GM23248 (cell line): ENCODE measurements at regions not wholly inside any gene's neighbourhood (a gene's known extent, or its start where the extent isn't known, plus 50 kb on each side); places are given as distances from the start of the nearest gene placed in this dataset.

Experiments used
- DNase-seq: peaks from one replicate; pipeline ENCODE4 v3.0.0-alpha.2; 2015
- H2AFZ ChIP-seq: fragments of 200-600 bp; sonication (generic); 2 replicates; pipeline ENCODE4 v1.6.1; 2016; ENCODE audit warnings: antibody characterized with exemption
- H3F3A ChIP-seq: fragments of 200-600 bp; sonication (generic); 2 replicates; pipeline ENCODE4 v1.6.1; 2016; ENCODE audit warnings: mild to moderate bottlenecking, antibody characterized with exemption, mixed run types; ENCODE audit not compliant: insufficient read depth
- H3K27ac ChIP-seq: fragments of 200-600 bp; sonication (generic); 2 replicates; pipeline ENCODE4 v1.5.1; 2016; ENCODE audit warnings: mild to moderate bottlenecking
- H3K27me3 ChIP-seq: fragments of 200-600 bp; sonication (generic); replicated peaks from 2 replicates; pipeline ENCODE4 v1.6.1; 2016; ENCODE audit warnings: mild to moderate bottlenecking; ENCODE audit not compliant: insufficient read depth
- H3K36me3 ChIP-seq: fragments of 200-600 bp; sonication (generic); 2 replicates; pipeline ENCODE4 v1.6.1; 2016; ENCODE audit warnings: low read depth, mild to moderate bottlenecking
- H3K4me1 ChIP-seq: fragments of 200-600 bp; sonication (generic); 2 replicates; pipeline ENCODE4 v1.6.1; 2016; ENCODE audit warnings: mild to moderate bottlenecking; ENCODE audit not compliant: insufficient read depth
- H3K4me2 ChIP-seq: fragments of 200-600 bp; sonication (generic); one replicate; pipeline ENCODE4 v1.6.1; 2016; ENCODE audit warnings: mild to moderate bottlenecking; ENCODE audit not compliant: unreplicated experiment
- H3K4me3 ChIP-seq: fragments of 200-600 bp; sonication (generic); 2 replicates; pipeline ENCODE4 v1.5.1; 2016; ENCODE audit warnings: mild to moderate bottlenecking
- H3K79me2 ChIP-seq: fragments of 200-600 bp; sonication (generic); 2 replicates; pipeline ENCODE4 v1.6.1; 2016; ENCODE audit warnings: mild to moderate bottlenecking; ENCODE audit not compliant: insufficient read depth
- H3K9ac ChIP-seq: fragments of 200-600 bp; sonication (generic); 2 replicates; pipeline ENCODE4 v1.6.1; 2016; ENCODE audit warnings: mild to moderate bottlenecking
- H3K9me2 ChIP-seq: fragments of 200-600 bp; sonication (generic); 2 replicates; pipeline ENCODE4 v1.6.1; 2016; ENCODE audit warnings: mixed run types, mild to moderate bottlenecking, moderate library complexity; ENCODE audit not compliant: insufficient read depth
- H3K9me3 ChIP-seq: fragments of 200-600 bp; sonication (generic); one replicate; pipeline ENCODE4 v1.6.1; 2017; ENCODE audit warnings: low read depth
- H4K20me1 ChIP-seq: fragments of 200-600 bp; sonication (generic); 2 replicates; pipeline ENCODE4 v1.6.0; 2016; ENCODE audit not compliant: insufficient read depth
- EZH2 ChIP-seq: fragments of 200-600 bp; sonication (generic); IDR thresholded peaks from 2 replicates; pipeline ENCODE4 v1.6.1; 2018; ENCODE audit warnings: antibody characterized with exemption, mild to moderate bottlenecking; ENCODE audit not compliant: insufficient read depth, poor library complexity, severe bottlenecking
- EZH2phosphoT487 ChIP-seq: fragments of 200-600 bp; sonication (generic); IDR thresholded peaks from 2 replicates; pipeline ENCODE4 v1.6.1; 2018; ENCODE audit warnings: antibody characterized with exemption, moderate library complexity, mild to moderate bottlenecking, low read depth; ENCODE audit not compliant: insufficient read depth
- WGBS, 2 experiments: methylation state at CpG; one replicate each; pipeline ENCODE4 v1.1.6; 2015 to 2017; ENCODE audit warnings: low lambda C conversion rate in 2 of 2, low coverage in 1 of 2; ENCODE audit errors: missing lambda C conversion rate in 2 of 2; 5-methylcytosine and 5-hydroxymethylcytosine counted together
- in situ Hi-C: fragments of 300-500 bp; cut with MboI; formaldehyde crosslinking; loops from 2 replicates; pipeline ENCODE4 v1.15.0; 2020

GRCh38 chr16:8292271-8292670 lies 298.0 kb downstream of the TMEM114 start:
- no peaks in the 10 kb centered on the region for H3K27me3 ChIP-seq
- TF ChIP-seq EZH2: no peak
- no peak for TF ChIP-seq EZH2phosphoT487
- no peaks in the 10 kb centered on the region for H3K79me2 ChIP-seq
- 31 to 43% methylated on average over 6 of the region's 6 CpGs for WGBS, 2 experiments
- no peak overlapping the region for H3K9ac ChIP-seq
- no peak overlapping the region for H2AFZ ChIP-seq
- no peak overlapping the region for H3K4me3 ChIP-seq
- H3K36me3 ChIP-seq: no peaks in the 10 kb centered on the region
- no peak overlapping the region for H3K4me2 ChIP-seq
- in situ Hi-C loops: no loop called here
- no peaks in the 10 kb centered on the region for H3K4me1 ChIP-seq
- H3F3A ChIP-seq: no peaks in the 10 kb centered on the region
- H3K27ac ChIP-seq: no peak overlapping the region
- no peaks in the 10 kb centered on the region for H3K9me2 ChIP-seq
- H4K20me1 ChIP-seq: no peaks in the 10 kb centered on the region
- H3K9me3 ChIP-seq: no peaks in the 10 kb centered on the region
- DNase-seq: no peak

- Histone ChIP-seq H3K4me2 (no peak overlapping the region), H3K4me1 (no peaks in the 10 kb centered on the region), H3K27ac (no peak overlapping the region), H3K27me3 (no peaks in the 10 kb centered on the region), H3K4me3 (no peak overlapping the region), H2AFZ (no peak overlapping the region), H3K9ac (no peak overlapping the region), H3K79me2 (no peaks in the 10 kb centered on the region), H3K9me2 (no peaks in the 10 kb centered on the region), H4K20me1 (no peaks in the 10 kb centered on the region), H3K36me3 (no peaks in the 10 kb centered on the region), H3F3A (no peaks in the 10 kb centered on the region), H3K9me3 (no peaks in the 10 kb centered on the region)
- 0 to 2% methylated on average over 2 of the region's 2 CpGs for WGBS, 2 experiments
- TF ChIP-seq EZH2 (no peak), EZH2phosphoT487 (no peak)
- no peak for DNase-seq
- in situ Hi-C loops: no loop called here
Observed at GRCh38 chr16:8286348-8286747, 304.0 kb downstream of the TMEM114 start.

- Histone ChIP-seq H3K9me3 (no peaks in the 10 kb centered on the region), H3F3A (no peaks in the 10 kb centered on the region), H3K9ac (no peak overlapping the region), H3K4me1 (no peaks in the 10 kb centered on the region), H3K27me3 (no peaks in the 10 kb centered on the region), H3K36me3 (no peaks in the 10 kb centered on the region), H2AFZ (no peak overlapping the region), H3K27ac (no peak overlapping the region), H3K79me2 (no peaks in the 10 kb centered on the region), H3K4me2 (no peak overlapping the region), H3K9me2 (no peaks in the 10 kb centered on the region), H3K4me3 (no peak overlapping the region), H4K20me1 (no peaks in the 10 kb centered on the region)
- DNase-seq: no peak
- in situ Hi-C loops: no loop called here
- 18 to 20% methylated on average over 4 of the region's 4 CpGs for WGBS, 2 experiments
- TF ChIP-seq EZH2phosphoT487 (no peak), EZH2 (no peak)
Observed at GRCh38 chr16:8283195-8283594, 307.1 kb downstream of the TMEM114 start.

GRCh38 chr16:8278031-8278580 lies 312.2 kb downstream of the TMEM114 start:
- H2AFZ ChIP-seq: no peak overlapping the region
- 0 to 4% methylated on average over 3 of the region's 3 CpGs for WGBS, 2 experiments
- H3K9me2 ChIP-seq: no peaks in the 10 kb centered on the region
- no peaks in the 10 kb centered on the region for H4K20me1 ChIP-seq
- H3K9ac ChIP-seq: no peak overlapping the region
- in situ Hi-C loops: no loop called here
- no peak overlapping the region for H3K4me2 ChIP-seq
- TF ChIP-seq EZH2: no peak
- no peak for TF ChIP-seq EZH2phosphoT487
- DNase-seq: no peak
- H3K4me3 ChIP-seq: no peak overlapping the region
- H3K27ac ChIP-seq: no peak overlapping the region
- no peaks in the 10 kb centered on the region for H3K36me3 ChIP-seq
- H3F3A ChIP-seq: no peaks in the 10 kb centered on the region
- H3K27me3 ChIP-seq: no peaks in the 10 kb centered on the region
- no peaks in the 10 kb centered on the region for H3K4me1 ChIP-seq
- H3K9me3 ChIP-seq: no peaks in the 10 kb centered on the region
- H3K79me2 ChIP-seq: no peaks in the 10 kb centered on the region

- in situ Hi-C loops: no loop called here
- Histone ChIP-seq H3K9ac (no peak overlapping the region), H3K9me2 (no peaks in the 10 kb centered on the region), H3K4me1 (no peaks in the 10 kb centered on the region), H4K20me1 (no peaks in the 10 kb centered on the region), H3K9me3 (no peaks in the 10 kb centered on the region), H3K27me3 (no peaks in the 10 kb centered on the region), H3K27ac (no peak overlapping the region), H3K4me3 (no peak overlapping the region), H3K36me3 (no peaks in the 10 kb centered on the region), H3K79me2 (no peaks in the 10 kb centered on the region), H2AFZ (no peak overlapping the region), H3K4me2 (no peak overlapping the region), H3F3A (no peaks in the 10 kb centered on the region)
- WGBS, 2 experiments: 18 to 21% methylated on average over 3 of the region's 3 CpGs
- TF ChIP-seq EZH2phosphoT487 (no peak), EZH2 (no peak)
- no peak for DNase-seq
Observed at GRCh38 chr16:8271344-8271743, 319.0 kb downstream of the TMEM114 start.
